ENCODE measurements at regions not wholly inside any gene's neighbourhood (a gene's known extent, or its start where the extent isn't known, plus 50 kb on each side); places are given as distances from the start of the nearest gene placed in this dataset.

GRCh38 chr3:187836823-187837770 lies 91.8 kb upstream of the BCL6 start (continued):
- no peak for TF ChIP-seq ZBTB33 (IDR thresholded peaks at IDR 0.05)
- TF ChIP-seq ATF3 (IDR thresholded peaks at IDR 0.05), result no peak
- no peak for TF ChIP-seq FOXA2 (IDR thresholded peaks at IDR 0.05)
- TF ChIP-seq MAX (IDR thresholded peaks at IDR 0.05), result no peak
- TF ChIP-seq EGR1 (IDR thresholded peaks at IDR 0.05; ENCODE audit: low read depth in 2 of 2), result no peak
- TF ChIP-seq HNF4G (IDR thresholded peaks at IDR 0.05), result no peak

- Histone ChIP-seq H3K9ac (ENCODE audit: low read depth in 1 of 2, low read length in 2 of 2) (no peak overlapping the region), H3K27me3 (ENCODE audit: control insufficient read depth in 4 of 4, insufficient read depth in 4 of 4, low read length in 3 of 4) (no peaks in the 10 kb centered on the region), H3K4me1 (ENCODE audit: control insufficient read depth in 4 of 4, insufficient read depth in 4 of 4, low read length in 3 of 4) (no peaks in the 10 kb centered on the region), H3K27ac (ENCODE audit: low read depth in 1 of 2, low read length in 2 of 2) (no peak overlapping the region), H3K36me3 (ENCODE audit: control insufficient read depth in 4 of 4, insufficient read depth in 3 of 4, low read depth in 1 of 4, low read length in 3 of 4) (no peaks in the 10 kb centered on the region), H3K9me3 (ENCODE audit: control insufficient read depth in 4 of 4, low read length in 3 of 4) (no peaks in the 10 kb centered on the region), H3K4me3 (ENCODE audit: low read depth in 1 of 3, low read length in 3 of 3) (no peak overlapping the region)
- 92% methylated on average over 5 of the region's 5 CpGs for WGBS
- TF ChIP-seq MAX (IDR thresholded peaks at IDR 0.05), result no peak
- TF ChIP-seq YY1 (IDR thresholded peaks at IDR 0.05), result no peak
- TF ChIP-seq REST (IDR thresholded peaks at IDR 0.05), result no peak
- TF ChIP-seq GABPA (IDR thresholded peaks at IDR 0.05 in 1 of 2, conservative IDR thresholded peaks at IDR 0.05 in 1 of 2), result no peak
- TF ChIP-seq SP1 (IDR thresholded peaks at IDR 0.05), result no peak
- TF ChIP-seq ATF3 (IDR thresholded peaks at IDR 0.05), result no peak
- TF ChIP-seq EGR1 (IDR thresholded peaks at IDR 0.05; ENCODE audit: low read depth in 2 of 2), result no peak
- TF ChIP-seq HNF4A (conservative IDR thresholded peaks at IDR 0.05), result no peak
- no peak for TF ChIP-seq FOXA2 (IDR thresholded peaks at IDR 0.05)
- no peak for TF ChIP-seq HNF4G (IDR thresholded peaks at IDR 0.05)
- TF ChIP-seq FOXA1 (IDR thresholded peaks at IDR 0.05), result no peak
- no peak for TF ChIP-seq RAD21 (IDR thresholded peaks at IDR 0.05)
- DNase-seq (ENCODE audit: low spot score), result no peak
Measured at GRCh38 chr3:187838016-187838540, 92.8 kb upstream of the BCL6 start.

Data from liver (tissue), 7 donors.